A549 (cell line): ENCODE measurements at regions not wholly inside any gene's neighbourhood (a gene's known extent, or its start where the extent isn't known, plus 50 kb on each side); places are given as distances from the start of the nearest gene placed in this dataset.

ENCODE experiments used
- ATAC-seq, 2 experiments: fragments of 200-7000 bp in 1 of 2; fragments of >200 bp in 1 of 2; cut with Nextera tagmentation in 1 of 2; cut with Tn5 transposase in 1 of 2; 3 replicates each; pipeline versions ENCODE4 v1.8.0 to v1.9.1; 2018 to 2020; ENCODE audit warnings: mild to moderate bottlenecking in 1 of 2, moderate library complexity in 1 of 2
- CTCF ChIA-PET: fragments of 300-600 bp; sonication (Branson Sonifier 250); formaldehyde crosslinking; extraction: SDS; loops from one replicate; lab custom pipeline; 2021; ENCODE audit warnings: antibody characterized with exemption, inconsistent platforms; lab: Yijun Ruan, JAX
- POLR2A ChIA-PET: fragments of 350-600 bp; formaldehyde crosslinking; extraction: SDS; loops from one replicate; lab custom pipeline; 2021; ENCODE audit warnings: antibody characterized with exemption, inconsistent platforms; lab: Yijun Ruan, JAX
- DNase-seq, 2 experiments: peaks; one replicate each; pipeline versions ENCODE4 v3.0.0 to v3.0.0-alpha.2; 2011 to 2016; ENCODE audit warnings: low read depth in 1 of 2, low spot score in 1 of 2
- FAIRE-seq: peaks from 2 replicates; lab custom pipeline; 2011; peaks lifted over from hg19 to GRCh38; lab: Jason Lieb, UNC
- H3K27ac ChIP-seq, 2 experiments: fragments of >200 bp; sonication (Bioruptor Twin); formaldehyde crosslinking; 3 replicates each; pipeline ENCODE4 v1.5.1; 2016 to 2017
- H3K4me1 ChIP-seq: fragments of >200 bp; sonication (Bioruptor Twin); formaldehyde crosslinking; 3 replicates; pipeline ENCODE4 v1.6.1; 2016
- H3K4me2 ChIP-seq: fragments of >200 bp; sonication (Bioruptor Twin); formaldehyde crosslinking; 3 replicates; pipeline ENCODE4 v1.6.1; 2016
- H3K4me3 ChIP-seq: fragments of >200 bp; sonication (Bioruptor Twin); formaldehyde crosslinking; 3 replicates; pipeline ENCODE4 v1.5.1; 2016
- H3K9me3 ChIP-seq: fragments of >200 bp; sonication (Bioruptor Twin); formaldehyde crosslinking; 3 replicates; pipeline ENCODE4 v1.6.1; 2016
- BHLHE40 ChIP-seq: IDR thresholded peaks from 2 replicates; pipeline ENCODE4 v1.6.1; 2012; ENCODE audit warnings: low read depth, low read length, inconsistent platforms
- CEBPB ChIP-seq, 2 experiments: fragments of >200 bp in 1 of 2; sonication (Bioruptor Twin) in 1 of 2; formaldehyde crosslinking in 1 of 2; IDR thresholded peaks; 2 replicates each; pipeline ENCODE4 v1.6.1; 2012 to 2016
- CHD2 ChIP-seq: fragments of 150-350 bp; IDR thresholded peaks from 2 replicates; pipeline ENCODE4 v1.6.1; 2014; ENCODE audit warnings: low read length; ENCODE audit not compliant: partially characterized antibody
- CHD4 ChIP-seq: fragments of 200-600 bp; sonication (generic); IDR thresholded peaks from 2 replicates; pipeline ENCODE4 v1.6.1; 2016; ENCODE audit warnings: antibody characterized with exemption, mild to moderate bottlenecking, borderline replicate concordance
- EHMT2 ChIP-seq: fragments of 200-600 bp; sonication (generic); IDR thresholded peaks from 2 replicates; pipeline ENCODE4 v1.6.1; 2016; ENCODE audit warnings: antibody characterized with exemption, low read depth, mild to moderate bottlenecking, moderate library complexity
- FOXS1 ChIP-seq: fragments of 250-450 bp; sonication (Bioruptor Pico); IDR thresholded peaks from 2 replicates; pipeline ENCODE4 v1.5.0; 2020; ENCODE audit warnings: mild to moderate bottlenecking, moderate library complexity
- GATA3 ChIP-seq: IDR thresholded peaks from 2 replicates; pipeline ENCODE4 v1.6.1; 2012; ENCODE audit warnings: borderline replicate concordance
- HDAC2 ChIP-seq: fragments of 200-600 bp; sonication (generic); IDR thresholded peaks from 2 replicates; pipeline ENCODE4 v1.6.1; 2016
- JUN ChIP-seq, 2 experiments: fragments of >200 bp; sonication (Bioruptor Twin); formaldehyde crosslinking; IDR thresholded peaks; 2 replicates in 1 of 2; 3 replicates in 1 of 2; pipeline ENCODE4 v1.6.1; 2016 to 2017
- KDM1A ChIP-seq: fragments of 200-600 bp; sonication (generic); IDR thresholded peaks from 2 replicates; pipeline ENCODE4 v1.6.1; 2016; ENCODE audit warnings: low read depth, mild to moderate bottlenecking
- MAFK ChIP-seq: fragments of 450-650 bp; IDR thresholded peaks from 2 replicates; pipeline ENCODE4 v1.6.1; 2014; ENCODE audit not compliant: partially characterized antibody
- NFE2L2 ChIP-seq: fragments of 150-350 bp; conservative IDR thresholded peaks from 2 replicates; pipeline ENCODE4 v1.6.1; 2014; ENCODE audit warnings: low read length
- NPAS2 ChIP-seq: fragments of 250-450 bp; sonication (Bioruptor Pico); IDR thresholded peaks from 2 replicates; pipeline ENCODE4 v1.8.0; 2022; ENCODE audit warnings: mild to moderate bottlenecking, moderate library complexity, borderline replicate concordance
- PHF8 ChIP-seq: fragments of 200-600 bp; sonication (generic); IDR thresholded peaks from 2 replicates; pipeline ENCODE4 v1.6.1; 2016; ENCODE audit warnings: low read depth, mild to moderate bottlenecking, antibody characterized with exemption, moderate library complexity, borderline replicate concordance
- RARB ChIP-seq: fragments of 250-450 bp; sonication (Bioruptor Pico); IDR thresholded peaks from 2 replicates; pipeline ENCODE4 v1.8.0; 2021; ENCODE audit warnings: mild to moderate bottlenecking, moderate library complexity
- RFX5 ChIP-seq: fragments of 450-650 bp; IDR thresholded peaks from 2 replicates; pipeline ENCODE4 v1.7.1; 2014; ENCODE audit warnings: antibody characterized with exemption, mild to moderate bottlenecking, moderate library complexity
- RNF2 ChIP-seq: fragments of 200-600 bp; sonication (generic); IDR thresholded peaks from 2 replicates; pipeline ENCODE4 v1.6.1; 2016; ENCODE audit warnings: low read depth, mild to moderate bottlenecking, antibody characterized with exemption, moderate library complexity, borderline replicate concordance
- TFCP2L1 ChIP-seq: fragments of 250-450 bp; sonication (Bioruptor Pico); IDR thresholded peaks from 2 replicates; pipeline ENCODE4 v1.5.0; 2021; ENCODE audit warnings: mild to moderate bottlenecking
- ZNF302 ChIP-seq: fragments of 250-450 bp; sonication (Bioruptor Pico); IDR thresholded peaks from 2 replicates; pipeline ENCODE4 v1.9.0; 2021; ENCODE audit warnings: inconsistent platforms, mild to moderate bottlenecking, moderate library complexity
- WGBS: methylation state at CpG from one replicate; pipeline ENCODE4 v1.1.6; 2017; ENCODE audit errors: missing lambda C conversion rate; 5-methylcytosine and 5-hydroxymethylcytosine counted together
- TF ChIP-seq, protein P1 (sequence below): fragments of 200-600 bp; sonication (generic); IDR thresholded peaks from 2 replicates; pipeline ENCODE4 v1.6.1; 2016; ENCODE audit warnings: antibody characterized with exemption, mild to moderate bottlenecking, moderate library complexity
- TF ChIP-seq, protein P2 (sequence below): fragments of 150-350 bp; IDR thresholded peaks from 2 replicates; pipeline ENCODE4 v1.6.1; 2014; ENCODE audit warnings: low read depth, mild to moderate bottlenecking, low read length
- TF ChIP-seq, protein P3 (sequence below): fragments of 250-450 bp; sonication (Bioruptor Pico); IDR thresholded peaks from 2 replicates; pipeline ENCODE4 v1.5.0; 2020; ENCODE audit warnings: low read depth, mild to moderate bottlenecking, moderate library complexity
- TF ChIP-seq, protein P4 (sequence below): fragments of >200 bp; sonication (Bioruptor Twin); formaldehyde crosslinking; IDR thresholded peaks from 3 replicates; pipeline ENCODE4 v1.6.1; 2016
- TF ChIP-seq, protein P5 (sequence below): IDR thresholded peaks from 2 replicates; pipeline ENCODE4 v1.6.1; 2012

DNA sequence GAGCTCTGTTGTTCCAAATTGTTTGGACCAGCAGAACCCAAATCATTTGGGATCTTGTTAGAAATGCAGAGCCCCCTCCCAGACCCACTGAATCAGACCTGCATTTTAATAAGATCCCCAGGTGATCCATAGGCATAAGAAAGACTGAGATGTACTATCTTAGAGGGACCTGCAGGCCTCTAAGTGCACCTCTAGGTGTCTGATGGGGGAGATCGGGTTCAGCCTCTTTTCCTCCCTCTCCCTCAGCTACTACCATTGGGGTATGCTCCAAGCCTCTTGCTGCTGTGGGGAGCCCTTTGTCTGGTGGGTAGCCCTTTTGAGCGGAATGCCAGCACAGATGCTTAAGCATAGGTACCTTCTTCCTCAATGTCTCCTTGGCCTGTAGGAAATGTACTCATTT lies 63.8 kb upstream of the RPS6KA3 start:
- ChIA-PET POLR2A (no interaction called here), CTCF (no interaction called here)
- H3K27ac ChIP-seq, result no peak overlapping the region
- no peaks in the 10 kb centered on the region for H3K4me1 ChIP-seq
- no peak overlapping the region for H3K4me3 ChIP-seq
- DNase-seq, result no peak
- WGBS, result 92% methylated on average over 2 of the region's 2 CpGs
- no peaks in the 10 kb centered on the region for H3K9me3 ChIP-seq
- FAIRE-seq, result no peak
- H3K4me2 ChIP-seq, result no peak overlapping the region
- TF ChIP-seq CHD4, result no peak
- no peak for TF ChIP-seq KDM1A
- no peak for TF ChIP-seq HDAC2
- TF ChIP-seq NFE2L2, result no peak
- TF ChIP-seq GATA3, result no peak
- TF ChIP-seq FOXS1 (CRISPR knock-in tag), result no peak
- no peak for TF ChIP-seq RNF2
- TF ChIP-seq BHLHE40, result no peak
- no peak for TF ChIP-seq ZNF302 (CRISPR knock-in tag)
- TF ChIP-seq RFX5, result no peak
- TF ChIP-seq, protein P1, sequence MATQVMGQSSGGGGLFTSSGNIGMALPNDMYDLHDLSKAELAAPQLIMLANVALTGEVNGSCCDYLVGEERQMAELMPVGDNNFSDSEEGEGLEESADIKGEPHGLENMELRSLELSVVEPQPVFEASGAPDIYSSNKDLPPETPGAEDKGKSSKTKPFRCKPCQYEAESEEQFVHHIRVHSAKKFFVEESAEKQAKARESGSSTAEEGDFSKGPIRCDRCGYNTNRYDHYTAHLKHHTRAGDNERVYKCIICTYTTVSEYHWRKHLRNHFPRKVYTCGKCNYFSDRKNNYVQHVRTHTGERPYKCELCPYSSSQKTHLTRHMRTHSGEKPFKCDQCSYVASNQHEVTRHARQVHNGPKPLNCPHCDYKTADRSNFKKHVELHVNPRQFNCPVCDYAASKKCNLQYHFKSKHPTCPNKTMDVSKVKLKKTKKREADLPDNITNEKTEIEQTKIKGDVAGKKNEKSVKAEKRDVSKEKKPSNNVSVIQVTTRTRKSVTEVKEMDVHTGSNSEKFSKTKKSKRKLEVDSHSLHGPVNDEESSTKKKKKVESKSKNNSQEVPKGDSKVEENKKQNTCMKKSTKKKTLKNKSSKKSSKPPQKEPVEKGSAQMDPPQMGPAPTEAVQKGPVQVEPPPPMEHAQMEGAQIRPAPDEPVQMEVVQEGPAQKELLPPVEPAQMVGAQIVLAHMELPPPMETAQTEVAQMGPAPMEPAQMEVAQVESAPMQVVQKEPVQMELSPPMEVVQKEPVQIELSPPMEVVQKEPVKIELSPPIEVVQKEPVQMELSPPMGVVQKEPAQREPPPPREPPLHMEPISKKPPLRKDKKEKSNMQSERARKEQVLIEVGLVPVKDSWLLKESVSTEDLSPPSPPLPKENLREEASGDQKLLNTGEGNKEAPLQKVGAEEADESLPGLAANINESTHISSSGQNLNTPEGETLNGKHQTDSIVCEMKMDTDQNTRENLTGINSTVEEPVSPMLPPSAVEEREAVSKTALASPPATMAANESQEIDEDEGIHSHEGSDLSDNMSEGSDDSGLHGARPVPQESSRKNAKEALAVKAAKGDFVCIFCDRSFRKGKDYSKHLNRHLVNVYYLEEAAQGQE, result no peak
- TF ChIP-seq, protein P2, sequence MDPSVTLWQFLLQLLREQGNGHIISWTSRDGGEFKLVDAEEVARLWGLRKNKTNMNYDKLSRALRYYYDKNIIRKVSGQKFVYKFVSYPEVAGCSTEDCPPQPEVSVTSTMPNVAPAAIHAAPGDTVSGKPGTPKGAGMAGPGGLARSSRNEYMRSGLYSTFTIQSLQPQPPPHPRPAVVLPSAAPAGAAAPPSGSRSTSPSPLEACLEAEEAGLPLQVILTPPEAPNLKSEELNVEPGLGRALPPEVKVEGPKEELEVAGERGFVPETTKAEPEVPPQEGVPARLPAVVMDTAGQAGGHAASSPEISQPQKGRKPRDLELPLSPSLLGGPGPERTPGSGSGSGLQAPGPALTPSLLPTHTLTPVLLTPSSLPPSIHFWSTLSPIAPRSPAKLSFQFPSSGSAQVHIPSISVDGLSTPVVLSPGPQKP, result no peak
- TF ChIP-seq, protein P3, sequence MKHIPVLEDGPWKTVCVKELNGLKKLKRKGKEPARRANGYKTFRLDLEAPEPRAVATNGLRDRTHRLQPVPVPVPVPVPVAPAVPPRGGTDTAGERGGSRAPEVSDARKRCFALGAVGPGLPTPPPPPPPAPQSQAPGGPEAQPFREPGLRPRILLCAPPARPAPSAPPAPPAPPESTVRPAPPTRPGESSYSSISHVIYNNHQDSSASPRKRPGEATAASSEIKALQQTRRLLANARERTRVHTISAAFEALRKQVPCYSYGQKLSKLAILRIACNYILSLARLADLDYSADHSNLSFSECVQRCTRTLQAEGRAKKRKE (CRISPR knock-in tag), result no peak
- TF ChIP-seq, protein P4, sequence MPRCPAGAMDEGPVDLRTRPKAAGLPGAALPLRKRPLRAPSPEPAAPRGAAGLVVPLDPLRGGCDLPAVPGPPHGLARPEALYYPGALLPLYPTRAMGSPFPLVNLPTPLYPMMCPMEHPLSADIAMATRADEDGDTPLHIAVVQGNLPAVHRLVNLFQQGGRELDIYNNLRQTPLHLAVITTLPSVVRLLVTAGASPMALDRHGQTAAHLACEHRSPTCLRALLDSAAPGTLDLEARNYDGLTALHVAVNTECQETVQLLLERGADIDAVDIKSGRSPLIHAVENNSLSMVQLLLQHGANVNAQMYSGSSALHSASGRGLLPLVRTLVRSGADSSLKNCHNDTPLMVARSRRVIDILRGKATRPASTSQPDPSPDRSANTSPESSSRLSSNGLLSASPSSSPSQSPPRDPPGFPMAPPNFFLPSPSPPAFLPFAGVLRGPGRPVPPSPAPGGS, result no peak
- no peak for TF ChIP-seq PHF8
- TF ChIP-seq CHD2, result no peak
- no peak for TF ChIP-seq MAFK
- no peak for TF ChIP-seq EHMT2
- TF ChIP-seq RARB (CRISPR knock-in tag), result no peak
- no peak for ATAC-seq

DNA sequence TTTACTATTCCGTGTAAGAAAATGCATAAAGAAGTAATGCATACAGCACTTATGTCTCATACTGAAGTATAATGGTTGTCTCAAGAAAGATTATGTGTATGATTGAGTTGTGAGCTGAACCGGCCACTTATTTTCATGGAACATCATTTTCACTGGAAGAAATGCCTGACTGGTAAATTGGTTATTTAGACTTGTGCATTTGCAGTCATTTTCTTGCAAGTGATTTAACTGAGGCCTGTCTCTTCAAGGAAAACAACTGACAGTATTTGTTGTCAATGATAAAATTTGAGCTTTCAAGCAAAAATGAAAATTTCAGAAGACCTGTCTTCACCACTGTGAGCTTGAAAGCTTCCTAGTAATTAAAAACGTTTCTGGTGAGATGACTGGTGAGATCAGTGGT lies 62.7 kb upstream of the RPS6KA3 start:
- ChIA-PET CTCF (no interaction called here), POLR2A (no interaction called here)
- WGBS, result 71% methylated on average over 3 of the region's 3 CpGs
- Histone ChIP-seq H3K4me3 (no peak overlapping the region), H3K4me2 (no peak overlapping the region), H3K27ac (no peak overlapping the region), H3K4me1 (no peaks in the 10 kb centered on the region), H3K9me3 (no peaks in the 10 kb centered on the region)
- no peak for ATAC-seq
- DNase-seq, result no peak
- TF ChIP-seq CEBPB (IDR thresholded peaks at IDR 0.05), result no peak
- no peak for TF ChIP-seq FOXS1 (CRISPR knock-in tag)
- TF ChIP-seq NPAS2, result no peak
- TF ChIP-seq, protein P4, result no peak
- TF ChIP-seq JUN (IDR thresholded peaks at IDR 0.05), result no peak
- TF ChIP-seq TFCP2L1, result no peak
- no peak for TF ChIP-seq RARB (CRISPR knock-in tag)
- TF ChIP-seq, protein P5, sequence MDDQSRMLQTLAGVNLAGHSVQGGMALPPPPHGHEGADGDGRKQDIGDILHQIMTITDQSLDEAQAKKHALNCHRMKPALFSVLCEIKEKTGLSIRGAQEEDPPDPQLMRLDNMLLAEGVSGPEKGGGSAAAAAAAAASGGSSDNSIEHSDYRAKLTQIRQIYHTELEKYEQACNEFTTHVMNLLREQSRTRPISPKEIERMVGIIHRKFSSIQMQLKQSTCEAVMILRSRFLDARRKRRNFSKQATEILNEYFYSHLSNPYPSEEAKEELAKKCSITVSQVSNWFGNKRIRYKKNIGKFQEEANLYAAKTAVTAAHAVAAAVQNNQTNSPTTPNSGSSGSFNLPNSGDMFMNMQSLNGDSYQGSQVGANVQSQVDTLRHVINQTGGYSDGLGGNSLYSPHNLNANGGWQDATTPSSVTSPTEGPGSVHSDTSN, result no peak
- FAIRE-seq, result no peak
